PC-3 (cell line): ENCODE measurements at regions not wholly inside any gene's neighbourhood (a gene's known extent, or its start where the extent isn't known, plus 50 kb on each side); places are given as distances from the start of the nearest gene placed in this dataset.

Experiments
- ATAC-seq: fragments of 200-7000 bp; cut with Tn5 transposase; 2 replicates; pipeline ENCODE4 v1.9.1; 2020; ENCODE audit warnings: mild to moderate bottlenecking, moderate library complexity
- BruUV-seq: library from RNA; stranded (reverse); fragments of 400-500 nt; replicated peaks from 2 replicates; lab custom pipeline; 2021; lab: Mats Ljungman, UMichigan
- CTCF ChIA-PET: fragments of 300-600 bp; sonication (Branson Sonifier 250); formaldehyde crosslinking; loops from one replicate; lab custom pipeline; 2022; ENCODE audit warnings: antibody characterized with exemption; lab: Charles Lee
- POLR2A ChIA-PET: fragments of 300-600 bp; sonication (Branson Sonifier 250); formaldehyde crosslinking; loops from one replicate; lab custom pipeline; 2022; ENCODE audit warnings: antibody characterized with exemption; ENCODE audit not compliant: unreplicated experiment; lab: Charles Lee
- DNase-seq: peaks from one replicate; pipeline ENCODE4 v3.0.0-alpha.2; 2015
- H2AFZ ChIP-seq: fragments of 300-600 bp; sonication (generic); 2 replicates; pipeline ENCODE4 v1.6.0; 2016; ENCODE audit warnings: antibody characterized with exemption, low read length
- H3F3A ChIP-seq: fragments of 300-600 bp; sonication (generic); one replicate; pipeline ENCODE4 v1.6.0; 2017; ENCODE audit warnings: antibody characterized with exemption, low read length, control low read depth, mild to moderate bottlenecking; ENCODE audit not compliant: unreplicated experiment
- H3K27ac ChIP-seq: fragments of 300-600 bp; sonication (generic); 2 replicates; pipeline ENCODE4 v1.5.1; 2016; ENCODE audit warnings: mild to moderate bottlenecking, low read length
- H3K27me3 ChIP-seq: fragments of 300-600 bp; sonication (generic); 2 replicates; pipeline ENCODE4 v1.6.1; 2016; ENCODE audit warnings: low read length, mixed read lengths
- H3K36me3 ChIP-seq: fragments of 300-600 bp; sonication (generic); 2 replicates; pipeline ENCODE4 v1.6.1; 2016; ENCODE audit warnings: low read depth, mixed run types, low read length, mixed read lengths
- H3K4me1 ChIP-seq: fragments of 300-600 bp; sonication (generic); 2 replicates; pipeline ENCODE4 v1.5.1; 2016; ENCODE audit warnings: low read length; ENCODE audit not compliant: insufficient read depth
- H3K4me2 ChIP-seq: fragments of 300-600 bp; sonication (generic); 2 replicates; pipeline ENCODE4 v1.6.0; 2016; ENCODE audit warnings: low read length
- H3K4me3 ChIP-seq: fragments of 300-600 bp; sonication (generic); 2 replicates; pipeline ENCODE4 v1.5.1; 2016; ENCODE audit warnings: mild to moderate bottlenecking, low read length, mixed read lengths
- H3K79me2 ChIP-seq: fragments of 300-600 bp; sonication (generic); 2 replicates; pipeline ENCODE4 v1.6.1; 2017; ENCODE audit warnings: low read length, mixed read lengths
- H3K9ac ChIP-seq: fragments of 300-600 bp; sonication (generic); 2 replicates; pipeline ENCODE4 v1.6.0; 2016; ENCODE audit warnings: mild to moderate bottlenecking, low read length
- H3K9me2 ChIP-seq: fragments of 300-600 bp; sonication (generic); replicated peaks from 2 replicates; pipeline ENCODE4 v1.6.1; 2016; ENCODE audit warnings: mixed run types, low read length, mixed read lengths
- H3K9me3 ChIP-seq: fragments of 300-600 bp; sonication (generic); 2 replicates; pipeline ENCODE4 v1.6.1; 2016; ENCODE audit warnings: low read length, mixed read lengths
- H4K20me1 ChIP-seq: fragments of 300-600 bp; sonication (generic); 2 replicates; pipeline ENCODE4 v1.6.1; 2016; ENCODE audit warnings: low read length, mixed read lengths
- CTCF ChIP-seq: fragments of 300-600 bp; sonication (generic); conservative IDR thresholded peaks from 2 replicates; pipeline ENCODE4 v1.5.1; 2017; ENCODE audit warnings: antibody characterized with exemption, low read depth, mild to moderate bottlenecking, low read length
- EZH2 ChIP-seq: fragments of 300-600 bp; sonication (generic); IDR thresholded peaks from one replicate; pipeline ENCODE4 v1.6.1; 2017; ENCODE audit warnings: antibody characterized with exemption, mild to moderate bottlenecking, low read length; ENCODE audit not compliant: unreplicated experiment
- EZH2phosphoT487 ChIP-seq: fragments of 300-600 bp; sonication (generic); IDR thresholded peaks from 2 replicates; pipeline ENCODE4 v1.6.1; 2018; ENCODE audit warnings: mild to moderate bottlenecking, antibody characterized with exemption, low read length, borderline replicate concordance
- intact Hi-C: fragments of 100-400 bp; cut with micrococcal nuclease; formaldehyde crosslinking; loops from 2 replicates; pipeline ENCODE4 v1.9.0; 2023

GRCh38 chrX:21153033-21153432 is 221.2 kb upstream of the CNKSR2 start:
- Histone ChIP-seq H3K36me3 (no peaks in the 10 kb centered on the region), H3K4me1 (no peaks in the 10 kb centered on the region), H3K9me2 (no peaks in the 10 kb centered on the region), H4K20me1 (no peaks in the 10 kb centered on the region), H3K4me3 (no peak overlapping the region), H3K27me3 (no peaks in the 10 kb centered on the region), H3K4me2 (no peak overlapping the region), H2AFZ (no peak overlapping the region), H3F3A (no peaks in the 10 kb centered on the region), H3K9me3 (no peaks in the 10 kb centered on the region), H3K79me2 (no peaks in the 10 kb centered on the region), H3K27ac (no peak overlapping the region), H3K9ac (no peak overlapping the region)
- TF ChIP-seq CTCF (no peak), EZH2phosphoT487 (no peak), EZH2 (no peak)
- no peak for DNase-seq
- CTCF ChIA-PET = no interaction called here
- intact Hi-C loops = no loop called here
- POLR2A ChIA-PET = no interaction called here
- BruUV-seq = no TSS peak
- no peak for ATAC-seq

GRCh38 chrX:21153503-21153902 is 220.7 kb upstream of the CNKSR2 start:
- Histone ChIP-seq H3K36me3 (no peaks in the 10 kb centered on the region), H3K4me3 (no peak overlapping the region), H3K9ac (no peak overlapping the region), H3F3A (no peaks in the 10 kb centered on the region), H3K4me1 (no peaks in the 10 kb centered on the region), H3K9me3 (no peaks in the 10 kb centered on the region), H2AFZ (no peak overlapping the region), H4K20me1 (no peaks in the 10 kb centered on the region), H3K79me2 (no peaks in the 10 kb centered on the region), H3K4me2 (no peak overlapping the region), H3K27me3 (no peaks in the 10 kb centered on the region), H3K27ac (no peak overlapping the region), H3K9me2 (no peaks in the 10 kb centered on the region)
- ChIA-PET POLR2A (no interaction called here), CTCF (no interaction called here)
- no peak for ATAC-seq
- no TSS peak for BruUV-seq
- no peak for TF ChIP-seq CTCF
- no peak for TF ChIP-seq EZH2
- TF ChIP-seq EZH2phosphoT487 = no peak
- no peak for DNase-seq
- intact Hi-C loops = no loop called here

GRCh38 chrX:21155916-21156315 is 218.3 kb upstream of the CNKSR2 start:
- Histone ChIP-seq H3K4me1 (no peaks in the 10 kb centered on the region), H3K27me3 (no peaks in the 10 kb centered on the region), H4K20me1 (no peaks in the 10 kb centered on the region), H3F3A (no peaks in the 10 kb centered on the region), H3K79me2 (no peaks in the 10 kb centered on the region), H3K9me3 (no peaks in the 10 kb centered on the region), H3K27ac (no peak overlapping the region), H3K36me3 (no peaks in the 10 kb centered on the region), H3K9ac (no peak overlapping the region), H3K4me2 (no peak overlapping the region), H3K9me2 (no peaks in the 10 kb centered on the region), H2AFZ (no peak overlapping the region), H3K4me3 (no peak overlapping the region)
- ChIA-PET POLR2A (no interaction called here), CTCF (no interaction called here)
- DNase-seq (no peak), ATAC-seq (no peak)
- BruUV-seq = no TSS peak
- TF ChIP-seq EZH2 (no peak), EZH2phosphoT487 (no peak)
- intact Hi-C loops = no loop called here
